Duodenal mucosa (tissue), 2 donors: ENCODE measurements at regions not wholly inside any gene's neighbourhood (a gene's known extent, or its start where the extent isn't known, plus 50 kb on each side); places are given as distances from the start of the nearest gene placed in this dataset.

Source experiments
- H3K27ac ChIP-seq: one replicate; pipeline ENCODE4 v1.7.0; 2013; ENCODE audit warnings: low read depth, low read length
- H3K27me3 ChIP-seq, 2 donors: one replicate each; pipeline ENCODE4 v1.7.0; 2013; ENCODE audit warnings: low read length in 2 of 2, control low read depth in 1 of 2; ENCODE audit not compliant: insufficient read depth in 2 of 2, control insufficient read depth in 1 of 2
- H3K36me3 ChIP-seq, 2 donors: one replicate each; pipeline ENCODE4 v1.7.0; 2013; ENCODE audit warnings: low read length in 2 of 2, control low read depth in 1 of 2; ENCODE audit not compliant: insufficient read depth in 2 of 2, control insufficient read depth in 1 of 2
- H3K4me1 ChIP-seq, 2 donors: one replicate each; pipeline ENCODE4 v1.7.0; 2013; ENCODE audit warnings: low read length in 2 of 2, control low read depth in 1 of 2; ENCODE audit not compliant: insufficient read depth in 2 of 2, control insufficient read depth in 1 of 2
- H3K4me3 ChIP-seq, 2 donors: one replicate each; pipeline ENCODE4 v1.7.0; 2013; ENCODE audit warnings: low read length in 2 of 2, low read depth in 1 of 2
- H3K9ac ChIP-seq, 2 donors: one replicate each; pipeline ENCODE4 v1.7.0; 2013; ENCODE audit warnings: low read length in 2 of 2, low read depth in 1 of 2
- H3K9me3 ChIP-seq, 2 donors: one replicate each; pipeline ENCODE4 v1.7.0; 2013; ENCODE audit warnings: low read length in 2 of 2, control low read depth in 1 of 2; ENCODE audit not compliant: control insufficient read depth in 1 of 2

DNA sequence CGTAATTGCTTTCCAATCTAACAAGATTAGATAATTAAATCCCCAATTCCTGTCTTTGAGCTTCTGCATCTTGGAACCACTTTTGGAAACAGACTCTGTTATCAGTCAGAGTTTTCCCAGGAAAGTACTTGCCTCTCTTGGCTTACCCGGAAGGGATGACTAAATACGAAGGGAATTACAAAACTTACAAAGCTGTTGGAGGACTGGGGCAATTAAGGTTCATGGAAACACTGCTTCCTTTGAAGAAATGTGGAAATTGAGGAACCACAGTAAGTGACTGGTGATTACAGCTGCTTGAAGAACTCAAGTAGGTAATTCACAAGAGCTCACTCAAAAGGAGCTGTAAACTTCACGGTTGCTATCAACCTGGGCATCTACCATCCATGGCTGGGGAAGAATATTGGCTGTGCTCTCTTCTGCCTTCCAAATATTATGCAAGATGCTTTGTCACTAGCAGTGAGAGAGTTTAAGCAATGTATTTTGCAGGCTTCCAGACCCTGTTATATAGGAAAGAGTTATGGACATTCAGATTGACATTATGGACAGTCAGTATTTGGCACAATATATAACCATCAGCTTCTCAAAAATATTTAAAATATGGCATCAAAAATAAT is 104.6 kb upstream of the MAN2A1 start:
- Histone ChIP-seq H3K4me3 (no peak overlapping the region), H3K9ac (no peak overlapping the region), H3K27ac (no peak overlapping the region), H3K36me3 (no peaks in the 10 kb centered on the region), H3K27me3 (no peaks in the 10 kb centered on the region), H3K9me3 (no peaks in the 10 kb centered on the region), H3K4me1 (no peaks in the 10 kb centered on the region)

DNA sequence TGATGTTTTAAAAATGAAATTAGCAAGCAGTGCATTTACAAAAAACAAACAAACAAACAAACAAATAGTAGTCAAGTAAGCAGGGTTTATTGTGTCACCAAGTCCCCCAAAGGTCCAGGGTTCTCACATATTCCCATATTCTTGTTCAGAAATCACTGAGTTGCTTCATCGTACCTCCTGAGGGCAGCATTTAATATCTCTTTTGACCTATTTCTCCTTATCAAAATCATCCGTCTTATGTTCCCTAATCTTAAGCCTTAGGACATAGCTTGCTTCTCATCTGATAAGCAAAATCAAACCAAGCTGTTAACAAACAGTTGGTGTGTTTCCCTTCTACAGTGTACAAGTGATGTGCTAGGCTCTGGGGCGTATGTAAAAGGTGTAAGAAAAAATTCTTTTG is 109.5 kb upstream of the MAN2A1 start:
- H3K27me3 ChIP-seq, result no peaks in the 10 kb centered on the region
- H3K4me3 ChIP-seq, result no peak overlapping the region
- H3K36me3 ChIP-seq, result no peaks in the 10 kb centered on the region
- no peaks in the 10 kb centered on the region for H3K4me1 ChIP-seq
- no peaks in the 10 kb centered on the region for H3K9me3 ChIP-seq
- H3K9ac ChIP-seq, result no peak overlapping the region
- H3K27ac ChIP-seq, result no peak overlapping the region

DNA sequence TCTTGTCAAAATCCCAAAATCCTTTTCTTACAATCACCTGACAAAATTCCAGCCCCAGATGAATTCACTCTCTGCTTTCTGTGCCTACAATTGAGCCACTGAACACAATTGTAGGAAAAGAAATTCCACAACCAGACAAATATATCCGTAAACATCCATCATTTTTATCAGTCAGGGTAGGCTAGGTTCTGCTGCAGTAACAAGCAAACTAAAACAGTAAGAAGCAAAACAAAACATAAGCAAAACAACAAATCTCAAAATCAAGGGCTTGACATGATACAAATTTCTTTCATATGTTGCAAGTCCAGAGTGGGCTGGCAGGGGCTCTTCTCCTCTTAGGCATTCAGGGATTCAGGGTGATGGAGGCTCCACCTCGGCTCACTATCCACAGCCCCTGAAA is 114.2 kb upstream of the MAN2A1 start:
- no peaks in the 10 kb centered on the region for H3K36me3 ChIP-seq
- no peak overlapping the region for H3K27ac ChIP-seq
- no peaks in the 10 kb centered on the region for H3K9me3 ChIP-seq
- H3K9ac ChIP-seq, result no peak overlapping the region
- no peak overlapping the region for H3K4me3 ChIP-seq
- no peaks in the 10 kb centered on the region for H3K4me1 ChIP-seq
- no peaks in the 10 kb centered on the region for H3K27me3 ChIP-seq

DNA sequence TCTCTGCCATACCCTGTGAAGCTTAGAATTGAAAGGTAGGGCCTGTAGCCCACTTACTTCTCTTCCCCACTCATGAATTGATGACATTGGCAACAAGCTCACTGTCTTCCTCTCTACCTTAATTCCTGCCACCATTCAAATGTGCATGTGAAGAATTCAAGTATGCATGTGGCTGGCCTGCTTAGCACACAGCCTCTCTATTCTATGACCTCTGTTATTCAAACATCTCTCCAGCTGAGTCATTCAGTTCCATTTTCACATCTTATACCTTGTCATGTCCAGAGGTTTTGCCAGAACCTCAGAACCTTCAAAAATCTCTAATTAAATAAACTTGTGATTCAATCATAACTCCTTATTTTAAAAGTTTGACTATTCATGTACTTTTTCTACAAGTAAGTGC is 114.7 kb upstream of the MAN2A1 start:
- Histone ChIP-seq H3K4me3 (no peak overlapping the region), H3K4me1 (no peaks in the 10 kb centered on the region), H3K9ac (no peak overlapping the region), H3K27ac (no peak overlapping the region), H3K27me3 (no peaks in the 10 kb centered on the region), H3K9me3 (no peaks in the 10 kb centered on the region), H3K36me3 (no peaks in the 10 kb centered on the region)

DNA sequence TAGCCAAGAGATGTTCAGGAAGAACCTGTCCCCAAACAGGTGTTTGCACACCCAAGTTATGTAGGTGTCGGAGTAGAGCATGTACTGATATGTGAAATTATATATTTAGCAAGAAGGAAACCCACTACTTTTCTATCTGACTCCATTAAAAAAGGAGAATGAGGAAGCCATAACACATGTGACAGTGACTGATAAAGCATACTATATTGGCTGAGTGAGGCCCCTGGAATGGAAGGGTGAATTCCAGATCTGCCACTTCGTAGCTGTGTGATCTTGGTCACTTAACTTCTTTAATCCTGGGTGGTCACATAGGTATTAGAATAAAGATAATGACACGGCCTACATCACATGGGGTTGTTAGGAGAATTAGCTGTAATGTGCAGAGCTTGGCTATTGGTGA is 116.0 kb upstream of the MAN2A1 start:
- Histone ChIP-seq H3K4me3 (no peak overlapping the region), H3K9ac (no peak overlapping the region), H3K27ac (no peak overlapping the region), H3K4me1 (no peaks in the 10 kb centered on the region), H3K9me3 (no peaks in the 10 kb centered on the region), H3K36me3 (no peaks in the 10 kb centered on the region), H3K27me3 (no peaks in the 10 kb centered on the region)

DNA sequence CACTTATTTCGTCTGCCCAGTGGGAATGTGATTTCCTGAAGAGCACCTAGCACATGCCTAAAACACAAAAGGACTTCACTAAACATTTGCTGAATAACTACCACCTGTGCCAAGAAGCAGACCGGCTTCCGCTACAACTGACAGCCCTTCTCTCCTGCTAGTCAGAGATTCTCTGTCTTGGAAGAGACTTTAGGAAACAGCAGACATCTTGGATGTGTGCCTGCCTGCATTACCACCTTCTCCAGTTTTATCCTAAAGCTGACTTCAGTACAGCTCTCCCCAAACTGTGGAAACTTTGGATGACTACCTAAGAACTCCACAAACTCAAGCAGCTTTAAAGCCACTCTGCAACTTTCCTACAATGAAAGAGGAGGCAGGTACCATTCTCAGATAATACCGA is 116.5 kb upstream of the MAN2A1 start:
- no peak overlapping the region for H3K9ac ChIP-seq
- H3K4me3 ChIP-seq, result no peak overlapping the region
- H3K9me3 ChIP-seq, result no peaks in the 10 kb centered on the region
- no peaks in the 10 kb centered on the region for H3K27me3 ChIP-seq
- no peak overlapping the region for H3K27ac ChIP-seq
- H3K36me3 ChIP-seq, result no peaks in the 10 kb centered on the region
- no peaks in the 10 kb centered on the region for H3K4me1 ChIP-seq

DNA sequence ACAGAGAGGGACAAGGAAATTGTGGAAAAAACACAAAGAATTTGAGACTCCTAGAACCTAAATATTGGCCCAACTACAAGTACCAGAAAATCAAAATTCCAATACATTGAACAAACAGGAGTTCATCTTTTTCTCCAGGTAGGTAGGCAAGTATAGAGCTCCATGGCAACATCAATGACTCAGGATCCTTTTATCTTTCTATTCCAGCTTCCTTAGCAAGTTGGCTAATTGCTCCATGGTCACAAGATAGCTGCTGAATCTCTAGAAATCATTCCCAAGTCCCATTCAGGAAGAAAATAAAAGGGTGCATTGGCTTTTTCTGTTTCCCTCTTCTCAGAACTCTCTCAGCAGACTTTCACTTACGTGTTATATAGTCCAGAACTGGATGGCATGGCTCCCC is 117.9 kb upstream of the MAN2A1 start:
- Histone ChIP-seq H3K36me3 (no peaks in the 10 kb centered on the region), H3K27me3 (no peaks in the 10 kb centered on the region), H3K4me1 (no peaks in the 10 kb centered on the region)

DNA sequence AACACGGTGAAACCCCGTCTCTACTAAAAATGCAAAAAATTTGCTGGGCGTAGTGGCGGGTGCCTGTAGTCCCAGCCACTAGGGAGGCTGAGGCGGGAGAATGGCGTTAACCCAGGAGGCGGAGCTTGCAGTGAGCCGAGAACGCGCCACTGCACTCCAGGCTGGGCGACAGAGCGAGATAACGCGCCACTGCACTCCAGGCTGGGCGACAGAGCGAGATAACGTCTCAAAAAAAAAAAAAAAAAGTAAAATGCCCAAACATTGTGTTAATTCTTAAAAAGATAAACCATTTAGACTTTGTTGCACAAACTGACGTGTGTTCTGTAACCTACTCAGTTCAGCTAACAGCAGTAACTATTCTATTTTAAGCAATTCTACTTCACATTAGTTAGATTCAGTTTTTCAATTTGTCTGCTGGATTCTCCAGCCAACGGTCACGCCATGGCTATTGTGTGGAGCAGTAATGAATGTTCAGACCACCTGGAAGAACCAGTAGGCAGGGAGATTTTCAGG is 119.3 kb upstream of the MAN2A1 start:
- no peak overlapping the region for H3K27ac ChIP-seq
- no peak overlapping the region for H3K9ac ChIP-seq
- H3K36me3 ChIP-seq, result no peaks in the 10 kb centered on the region
- no peaks in the 10 kb centered on the region for H3K27me3 ChIP-seq
- H3K4me1 ChIP-seq, result no peaks in the 10 kb centered on the region
- H3K9me3 ChIP-seq, result no peaks in the 10 kb centered on the region
- H3K4me3 ChIP-seq, result no peak overlapping the region

More for the DNA sequence above, 117.9 kb upstream of the MAN2A1 start:
- Histone ChIP-seq H3K9ac (no peak overlapping the region), H3K9me3 (no peaks in the 10 kb centered on the region), H3K4me3 (no peak overlapping the region), H3K27ac (no peak overlapping the region)

DNA sequence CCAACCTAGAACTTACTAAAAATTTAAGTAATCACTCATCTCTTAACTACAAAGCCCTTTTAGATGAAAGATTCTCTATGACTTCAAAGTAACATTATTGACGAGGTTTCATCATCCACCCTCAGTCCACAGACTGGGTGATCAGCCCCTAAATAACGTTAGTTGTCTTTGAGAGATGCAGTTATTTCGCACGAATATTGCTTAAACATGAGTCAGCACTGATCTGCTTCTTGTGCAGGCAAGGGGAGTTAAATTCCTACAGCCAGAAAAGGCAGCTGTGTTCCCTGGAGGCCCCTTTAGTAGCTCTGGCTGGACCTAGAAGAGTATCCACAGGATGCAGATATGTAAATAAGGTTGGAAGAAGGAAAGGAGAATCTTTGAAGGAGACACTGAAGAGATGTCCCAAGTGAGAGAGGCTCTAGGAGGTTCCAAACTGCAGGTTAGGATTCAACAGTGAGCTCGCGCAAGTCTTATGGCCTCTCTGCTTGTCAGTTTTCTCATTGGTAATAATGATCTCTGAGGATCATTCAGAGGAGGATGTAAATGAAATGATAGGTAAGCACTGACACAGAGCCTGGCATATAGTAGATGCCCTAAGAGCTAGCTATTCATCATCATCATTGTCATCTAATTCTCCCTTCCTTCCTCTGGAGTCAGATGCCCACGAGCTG is 122.2 kb upstream of the MAN2A1 start:
- Histone ChIP-seq H3K9me3 (no peaks in the 10 kb centered on the region), H3K27me3 (no peaks in the 10 kb centered on the region), H3K4me1 (no peaks in the 10 kb centered on the region), H3K36me3 (no peaks in the 10 kb centered on the region), H3K9ac (no peak overlapping the region), H3K4me3 (no peak overlapping the region), H3K27ac (no peak overlapping the region)

DNA sequence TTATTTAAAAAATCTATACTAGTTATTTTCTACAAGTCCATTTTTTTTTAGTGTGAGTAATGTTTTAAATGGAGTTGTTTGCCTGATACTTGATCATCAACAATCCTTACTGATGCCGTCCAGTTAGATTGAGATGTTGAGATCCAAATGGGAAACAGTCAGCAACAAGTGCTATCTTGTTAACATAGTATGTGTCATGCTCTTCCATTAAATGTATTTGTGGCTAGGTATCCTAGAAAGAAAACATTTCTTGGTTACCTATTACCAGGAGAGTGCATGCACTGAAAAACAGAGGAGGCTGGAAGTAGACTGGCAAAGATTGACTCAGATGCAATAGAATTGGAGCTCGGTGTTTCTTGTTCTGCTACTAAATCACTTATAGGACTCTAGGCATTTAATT is 123.4 kb upstream of the MAN2A1 start:
- Histone ChIP-seq H3K27me3 (no peaks in the 10 kb centered on the region), H3K4me1 (no peaks in the 10 kb centered on the region), H3K4me3 (no peak overlapping the region), H3K27ac (no peak overlapping the region), H3K9me3 (no peaks in the 10 kb centered on the region), H3K9ac (no peak overlapping the region), H3K36me3 (no peaks in the 10 kb centered on the region)
